ENCODE measurements at regions not wholly inside any gene's neighbourhood (a gene's known extent, or its start where the extent isn't known, plus 50 kb on each side); places are given as distances from the start of the nearest gene placed in this dataset.

DNA sequence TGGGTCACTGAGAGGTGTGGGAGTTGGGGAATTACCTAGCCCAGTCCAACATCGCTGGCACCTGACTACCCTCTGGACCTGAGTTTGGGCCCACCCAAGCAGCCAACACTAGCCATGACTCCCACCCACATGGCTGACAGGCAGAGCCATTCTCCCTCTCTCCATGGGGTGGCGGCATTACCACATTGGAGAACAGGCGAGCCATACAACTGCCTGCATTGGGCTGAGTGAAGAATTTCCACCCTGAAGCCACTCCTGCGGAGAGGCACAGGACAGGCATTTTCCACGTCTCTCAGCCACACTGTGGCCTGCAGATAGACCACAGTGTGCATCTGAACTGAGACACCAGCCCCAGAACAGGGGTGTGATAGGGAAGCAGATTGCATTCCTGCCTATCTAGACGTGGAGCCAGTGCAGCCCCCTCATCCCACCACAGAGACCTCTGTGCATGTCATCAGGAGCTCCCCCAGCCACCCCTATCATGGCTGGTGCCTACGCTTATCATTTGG, 58.2 kb upstream of the ANTXRL start:
- Histone ChIP-seq H3K9me3 (ENCODE audit: control insufficient read depth in 4 of 4, insufficient read depth in 3 of 4, low read length in 3 of 4) (peaks cover 0 to 3% (median 1%) of the 10 kb centered on the region in 4 donors), H3K4me3 (no peak overlapping the region), H3K27me3 (ENCODE audit: control insufficient read depth in 3 of 3, insufficient read depth in 3 of 3, low read length in 2 of 3) (no peaks in the 10 kb centered on the region), H3K36me3 (ENCODE audit: control insufficient read depth in 4 of 4, insufficient read depth in 4 of 4, low read length in 4 of 4) (no peaks in the 10 kb centered on the region), H3K27ac (ENCODE audit: low read depth in 1 of 2, low read length in 1 of 2) (no peak overlapping the region), H3K9ac (ENCODE audit: insufficient read depth in 1 of 2, low read length in 2 of 2) (no peak overlapping the region), H3K4me1 (ENCODE audit: control insufficient read depth in 5 of 5, insufficient read depth in 5 of 5, low read length in 5 of 5) (no peaks in the 10 kb centered on the region)
- TF ChIP-seq CTCF (IDR thresholded peaks at IDR 0.05; ENCODE audit: control extremely low read depth, extremely low read depth): peak; percentile 71
- DNase-seq (peak; percentile 71 to 81 (median 73)), ATAC-seq (ENCODE audit: insufficient read depth, low FRiP score) (peak; percentile 82)
- WGBS, 2 donors: 18 to 23% methylated on average over 7 of the region's 7 CpGs

DNA sequence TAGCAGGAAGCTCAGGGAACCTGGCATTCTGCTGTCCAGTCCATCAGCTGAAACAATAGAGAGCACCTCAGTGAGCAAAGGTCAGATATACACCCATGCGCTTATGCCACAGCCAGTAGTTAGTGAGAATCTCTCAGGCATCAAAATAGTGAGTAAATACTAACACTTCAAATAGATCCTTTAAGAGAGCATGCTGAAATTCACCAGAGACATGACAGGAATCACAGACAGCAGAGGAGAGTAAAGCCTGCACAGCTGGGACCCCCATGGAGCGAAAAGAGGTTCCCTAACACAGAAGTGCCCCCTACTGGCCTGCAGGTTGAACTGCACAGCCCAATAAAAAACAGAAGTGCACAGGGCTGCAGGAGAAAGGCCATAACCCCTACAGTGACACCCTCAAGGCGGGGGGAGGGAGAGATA, 57.6 kb upstream of the ANTXRL start:
- ATAC-seq (ENCODE audit: insufficient read depth, low FRiP score) (no peak), DNase-seq (peak in 1 of 3 donors; percentile 10)
- Histone ChIP-seq H3K27ac (ENCODE audit: low read depth in 1 of 2, low read length in 1 of 2) (no peak overlapping the region), H3K9ac (ENCODE audit: insufficient read depth in 1 of 2, low read length in 2 of 2) (no peak overlapping the region), H3K27me3 (ENCODE audit: control insufficient read depth in 3 of 3, insufficient read depth in 3 of 3, low read length in 2 of 3) (no peaks in the 10 kb centered on the region), H3K4me3 (no peak overlapping the region), H3K36me3 (ENCODE audit: control insufficient read depth in 4 of 4, insufficient read depth in 4 of 4, low read length in 4 of 4) (no peaks in the 10 kb centered on the region), H3K9me3 (ENCODE audit: control insufficient read depth in 4 of 4, insufficient read depth in 3 of 4, low read length in 3 of 4) (peaks cover 0 to 3% (median 1%) of the 10 kb centered on the region in 4 donors), H3K4me1 (ENCODE audit: control insufficient read depth in 5 of 5, insufficient read depth in 5 of 5, low read length in 5 of 5) (no peaks in the 10 kb centered on the region)
- WGBS, 2 donors: 54 to 65% methylated on average over 3 of the region's 3 CpGs
- no peak for TF ChIP-seq CTCF (IDR thresholded peaks at IDR 0.05; ENCODE audit: control extremely low read depth, extremely low read depth)

DNA sequence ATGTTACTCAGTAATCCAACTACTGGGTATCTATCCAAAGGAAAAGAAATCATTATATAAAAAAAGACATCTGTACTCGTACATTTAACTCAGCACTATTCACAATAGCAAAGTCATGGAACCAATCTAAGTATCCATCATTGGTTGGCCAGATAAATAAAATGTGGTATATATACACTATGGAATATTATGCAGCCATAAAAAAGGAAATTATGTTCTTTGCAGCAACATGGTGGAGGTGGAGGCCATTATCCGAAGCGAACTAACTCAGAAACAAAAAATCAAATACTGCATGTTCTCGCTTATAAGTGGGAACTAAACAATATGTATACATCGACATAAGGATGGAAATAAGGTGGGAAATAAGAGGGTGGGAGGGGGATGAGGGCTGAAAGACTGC, 56.2 kb upstream of the ANTXRL start:
- no peak overlapping the region for H3K27ac ChIP-seq (ENCODE audit: low read depth in 1 of 2, low read length in 1 of 2)
- DNase-seq (no peak), ATAC-seq (ENCODE audit: insufficient read depth, low FRiP score) (no peak)
- peaks cover 0 to 3% (median 1%) of the 10 kb centered on the region in 4 donors for H3K9me3 ChIP-seq (ENCODE audit: control insufficient read depth in 4 of 4, insufficient read depth in 3 of 4, low read length in 3 of 4)
- H3K4me3 ChIP-seq: no peak overlapping the region
- no peak overlapping the region for H3K9ac ChIP-seq (ENCODE audit: insufficient read depth in 1 of 2, low read length in 2 of 2)
- 98 to 99% methylated on average over 5 of the region's 5 CpGs for WGBS, 2 donors
- no peaks in the 10 kb centered on the region for H3K36me3 ChIP-seq (ENCODE audit: control insufficient read depth in 4 of 4, insufficient read depth in 4 of 4, low read length in 4 of 4)
- no peaks in the 10 kb centered on the region for H3K4me1 ChIP-seq (ENCODE audit: control insufficient read depth in 5 of 5, insufficient read depth in 5 of 5, low read length in 5 of 5)
- no peaks in the 10 kb centered on the region for H3K27me3 ChIP-seq (ENCODE audit: control insufficient read depth in 3 of 3, insufficient read depth in 3 of 3, low read length in 2 of 3)
- no peak for TF ChIP-seq CTCF (IDR thresholded peaks at IDR 0.05; ENCODE audit: control extremely low read depth, extremely low read depth)

- DNase-seq: peak in 1 of 3 donors; percentile 9
- 38 to 53% methylated on average over 1 of the region's 1 CpG for WGBS, 2 donors
These were observed 55.7 kb upstream of the ANTXRL start for GRCh38 chr10:46231087-46231486.

More at GRCh38 chr10:46231087-46231486, 55.7 kb upstream of the ANTXRL start:
- peaks cover 0 to 3% (median 1%) of the 10 kb centered on the region in 4 donors for H3K9me3 ChIP-seq (ENCODE audit: control insufficient read depth in 4 of 4, insufficient read depth in 3 of 4, low read length in 3 of 4)
- ATAC-seq (ENCODE audit: insufficient read depth, low FRiP score): no peak
- H3K36me3 ChIP-seq (ENCODE audit: control insufficient read depth in 4 of 4, insufficient read depth in 4 of 4, low read length in 4 of 4): no peaks in the 10 kb centered on the region
- H3K4me1 ChIP-seq (ENCODE audit: control insufficient read depth in 5 of 5, insufficient read depth in 5 of 5, low read length in 5 of 5): no peaks in the 10 kb centered on the region
- H3K27me3 ChIP-seq (ENCODE audit: control insufficient read depth in 3 of 3, insufficient read depth in 3 of 3, low read length in 2 of 3): no peaks in the 10 kb centered on the region
- no peak overlapping the region for H3K4me3 ChIP-seq
- H3K9ac ChIP-seq (ENCODE audit: insufficient read depth in 1 of 2, low read length in 2 of 2): no peak overlapping the region
- no peak overlapping the region for H3K27ac ChIP-seq (ENCODE audit: low read depth in 1 of 2, low read length in 1 of 2)
- no peak for TF ChIP-seq CTCF (IDR thresholded peaks at IDR 0.05; ENCODE audit: control extremely low read depth, extremely low read depth)
